IMR-90 (cell line): ENCODE measurements at regions not wholly inside any gene's neighbourhood (a gene's known extent, or its start where the extent isn't known, plus 50 kb on each side); places are given as distances from the start of the nearest gene placed in this dataset.
"Not testable (repeated sequence)": the region's sequence is repeated elsewhere in the genome, so short reads cannot be mapped to it uniquely, and the experiment has no call there.

ENCODE experiments used
- ATAC-seq: fragments of 200-7000 bp; cut with Tn5 transposase; 2 replicates; pipeline ENCODE4 v1.9.1; 2020; ENCODE audit warnings: low read depth, mild to moderate bottlenecking, moderate library complexity
- BruUV-seq: library from RNA; stranded (reverse); fragments of 400-500 nt; replicated peaks from 2 replicates; lab custom pipeline; 2021; lab: Mats Ljungman, UMichigan
- CTCF ChIA-PET: fragments of 300-600 bp; formaldehyde crosslinking; extraction: SDS; loops from one replicate; lab custom pipeline; 2021; ENCODE audit warnings: antibody characterized with exemption; lab: Yijun Ruan, JAX
- POLR2A ChIA-PET: fragments of 300-600 bp; sonication (Branson Sonifier 250); formaldehyde crosslinking; loops from one replicate; lab custom pipeline; 2022; ENCODE audit warnings: antibody characterized with exemption; ENCODE audit not compliant: unreplicated experiment; lab: Charles Lee
- DNase-seq: peaks from one replicate; pipeline ENCODE4 v3.0.0; 2013
- H2AFZ ChIP-seq: replicated peaks from 2 replicates; pipeline ENCODE3; 2013; ENCODE audit warnings: low read length, mild to moderate bottlenecking; ENCODE audit not compliant: poor library complexity
- H2AK5ac ChIP-seq: 2 replicates; pipeline ENCODE4 v1.6.1; 2013; ENCODE audit warnings: low read depth, low read length, inconsistent platforms
- H2AK9ac ChIP-seq: replicated peaks from 2 replicates; pipeline ENCODE3; 2013; ENCODE audit warnings: mild to moderate bottlenecking, low read depth, low read length, moderate library complexity; ENCODE audit not compliant: poor library complexity
- H2BK120ac ChIP-seq: 2 replicates; pipeline ENCODE4 v1.6.1; 2013; ENCODE audit warnings: low read depth, low read length, inconsistent platforms
- H2BK15ac ChIP-seq: 3 replicates; pipeline ENCODE4 v1.6.1; 2013; ENCODE audit warnings: low read depth, low read length, inconsistent platforms
- H2BK20ac ChIP-seq: 2 replicates; pipeline ENCODE4 v1.6.1; 2013; ENCODE audit warnings: low read depth, mild to moderate bottlenecking, inconsistent platforms, low read length, moderate library complexity
- H2BK5ac ChIP-seq: 2 replicates; pipeline ENCODE4 v1.6.1; 2013; ENCODE audit warnings: mild to moderate bottlenecking, low read depth, low read length, inconsistent platforms; ENCODE audit not compliant: poor library complexity, severe bottlenecking
- H3K14ac ChIP-seq: replicated peaks from 2 replicates; pipeline ENCODE4 v1.6.1; 2013; ENCODE audit warnings: low read depth, low read length, inconsistent platforms
- H3K18ac ChIP-seq: 2 replicates; pipeline ENCODE4 v1.6.1; 2013; ENCODE audit warnings: low read depth, low read length, control low read depth
- H3K23ac ChIP-seq: 2 replicates; pipeline ENCODE4 v1.6.1; 2013; ENCODE audit warnings: low read depth, low read length, inconsistent platforms
- H3K27ac ChIP-seq: 2 replicates; pipeline ENCODE4 v1.5.1; 2013; ENCODE audit warnings: mild to moderate bottlenecking, control low read depth, low read length; ENCODE audit not compliant: insufficient read depth
- H3K27me3 ChIP-seq: 2 replicates; pipeline ENCODE4 v1.6.1; 2013; ENCODE audit warnings: low read length; ENCODE audit not compliant: control insufficient read depth, insufficient read depth
- H3K36me3 ChIP-seq: 2 replicates; pipeline ENCODE4 v1.6.1; 2013; ENCODE audit warnings: low read length, mixed read lengths; ENCODE audit not compliant: control insufficient read depth, insufficient read depth
- H3K4ac ChIP-seq: 2 replicates; pipeline ENCODE4 v1.6.1; 2013; ENCODE audit warnings: low read depth, low read length, inconsistent platforms
- H3K4me1 ChIP-seq: 2 replicates; pipeline ENCODE4 v1.6.1; 2013; ENCODE audit warnings: low read length, mixed read lengths; ENCODE audit not compliant: control insufficient read depth, insufficient read depth
- H3K4me2 ChIP-seq: 2 replicates; pipeline ENCODE4 v1.6.1; 2013; ENCODE audit warnings: low read depth, mild to moderate bottlenecking, control low read depth, low read length, moderate library complexity
- H3K4me3 ChIP-seq: 2 replicates; pipeline ENCODE4 v1.5.1; 2013; ENCODE audit warnings: low read depth, mild to moderate bottlenecking, control low read depth, low read length, moderate library complexity; ENCODE audit not compliant: insufficient read depth
- H3K56ac ChIP-seq: 2 replicates; pipeline ENCODE4 v1.6.1; 2013; ENCODE audit warnings: low read length, inconsistent platforms; ENCODE audit not compliant: insufficient read depth; ENCODE audit errors: extremely low read depth
- H3K79me1 ChIP-seq, 2 experiments: 2 replicates each; pipeline ENCODE4 v1.6.1; 2013; ENCODE audit warnings: low read length in 2 of 2, inconsistent platforms in 1 of 2, low read depth in 1 of 2
- H3K9ac ChIP-seq: 2 replicates; pipeline ENCODE4 v1.6.1; 2013; ENCODE audit warnings: low read depth, low read length, control low read depth
- H3K9me1 ChIP-seq: 2 replicates; pipeline ENCODE4 v1.6.1; 2013; ENCODE audit warnings: low read length, inconsistent platforms; ENCODE audit not compliant: insufficient read depth
- H3K9me3 ChIP-seq: 2 replicates; pipeline ENCODE4 v1.6.1; 2013; ENCODE audit warnings: low read length; ENCODE audit not compliant: control insufficient read depth, insufficient read depth
- H4K20me1 ChIP-seq: 2 replicates; pipeline ENCODE4 v1.6.1; 2013; ENCODE audit warnings: low read length, inconsistent platforms; ENCODE audit not compliant: insufficient read depth
- H4K5ac ChIP-seq: 2 replicates; pipeline ENCODE4 v1.6.1; 2013; ENCODE audit warnings: mild to moderate bottlenecking, low read depth, low read length, control low read depth
- H4K8ac ChIP-seq, 2 experiments: 2 replicates each; pipeline ENCODE4 v1.6.1; 2013; ENCODE audit warnings: low read depth in 2 of 2, low read length in 2 of 2, control low read depth in 1 of 2, inconsistent platforms in 1 of 2
- H4K91ac ChIP-seq: 2 replicates; pipeline ENCODE4 v1.6.1; 2013; ENCODE audit warnings: low read depth, low read length, inconsistent platforms; ENCODE audit not compliant: insufficient read depth
- WGBS, 2 experiments: methylation state at CpG; one replicate each; pipeline versions ENCODE4 v1.1.5 to v1.1.7; 2013; ENCODE audit warnings: missing lambda C conversion rate in 2 of 2; ENCODE audit not compliant: insufficient read length in 1 of 2; ENCODE audit errors: extremely low coverage in 2 of 2; 5-methylcytosine and 5-hydroxymethylcytosine counted together
- dilution Hi-C: fragments of 300-500 bp; cut with HindIII; formaldehyde crosslinking; loops from one replicate; pipeline ENCODE4 v1.14.3; 2018; ENCODE audit warnings: low sequenced_read_pairs; ENCODE audit not compliant: unreplicated experiment
- in situ Hi-C: fragments of 300-500 bp; cut with MboI; formaldehyde crosslinking; loops from 3 replicates; pipeline ENCODE4 v1.14.3; 2019; ENCODE audit warnings: low sequenced_read_pairs, inconsistent platforms, mixed read lengths
- intact Hi-C: fragments of 100-400 bp; cut with micrococcal nuclease; formaldehyde crosslinking; loops from 2 replicates; pipeline ENCODE4 v1.10.0; 2022

DNA sequence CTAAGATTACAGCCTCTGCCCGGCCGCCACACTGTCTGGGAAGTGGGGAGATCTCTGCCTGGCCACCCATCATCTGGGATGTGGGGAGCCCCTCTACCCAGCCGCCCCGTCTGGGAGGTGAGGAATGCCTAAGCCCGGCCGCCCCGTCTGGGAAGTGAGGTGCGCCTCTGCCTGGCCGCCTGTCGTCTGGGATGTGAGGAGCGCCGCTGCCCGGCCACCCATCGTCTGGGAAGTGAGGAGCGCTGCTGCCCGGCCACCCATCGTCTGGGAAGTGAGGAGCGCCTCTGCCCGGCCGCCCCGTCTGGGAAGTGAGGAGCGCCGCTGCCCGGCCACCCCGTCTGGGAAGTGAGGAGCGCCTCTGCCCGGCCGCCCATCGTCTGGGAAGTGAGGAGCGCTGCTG is 135.9 kb upstream of the PROKR2 start:
- H3K18ac ChIP-seq, H2BK20ac ChIP-seq, H2AK5ac ChIP-seq, H2BK15ac ChIP-seq, H3K79me1 ChIP-seq, H3K23ac ChIP-seq, BruUV-seq, H3K4ac ChIP-seq, H3K4me1 ChIP-seq, CTCF ChIA-PET, H3K9me3 ChIP-seq, H3K27me3 ChIP-seq, H4K20me1 ChIP-seq, H4K8ac ChIP-seq, H4K91ac ChIP-seq, H3K56ac ChIP-seq, H2AFZ ChIP-seq, H3K36me3 ChIP-seq, dilution Hi-C loops, intact Hi-C loops, H3K14ac ChIP-seq, ATAC-seq, H2AK9ac ChIP-seq, H2BK120ac ChIP-seq, H3K4me2 ChIP-seq, H3K27ac ChIP-seq, H3K9me1 ChIP-seq, POLR2A ChIA-PET, H3K9ac ChIP-seq, H4K5ac ChIP-seq, in situ Hi-C loops, H3K4me3 ChIP-seq, H2BK5ac ChIP-seq, DNase-seq: not testable (repeated sequence)
- 100% methylated on average over 3 of the region's 30 CpGs; no CpG with 5 or more reads in 1 of the 2 experiments for WGBS, 2 experiments

DNA sequence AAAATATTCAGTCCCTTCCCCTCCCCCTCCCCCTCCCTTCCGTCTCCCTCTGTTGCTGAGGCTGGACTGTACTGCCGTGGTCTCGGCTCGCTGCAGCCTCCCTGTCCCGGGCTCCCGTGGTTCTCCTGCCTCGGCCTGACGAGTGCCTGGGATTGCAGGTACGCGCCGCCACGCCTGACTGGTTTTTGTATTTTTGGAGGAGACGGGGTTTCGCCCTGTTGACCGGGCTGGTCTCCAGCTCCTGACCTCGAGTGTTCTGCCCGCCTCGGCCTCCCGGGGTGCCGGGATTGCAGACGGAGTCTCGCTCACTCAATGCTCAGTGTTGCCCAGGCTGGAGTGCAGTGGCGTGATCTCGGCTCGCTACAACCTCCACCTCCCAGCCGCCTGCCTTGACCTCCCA is 135.5 kb upstream of the PROKR2 start:
- BruUV-seq, intact Hi-C loops, H4K20me1 ChIP-seq, H2BK15ac ChIP-seq, H2AFZ ChIP-seq, H3K27me3 ChIP-seq, H4K91ac ChIP-seq, H2AK9ac ChIP-seq, H3K4me2 ChIP-seq, H3K9me1 ChIP-seq, H2BK5ac ChIP-seq, H3K23ac ChIP-seq, H3K27ac ChIP-seq, H2BK120ac ChIP-seq, H3K4me1 ChIP-seq, H3K4ac ChIP-seq, H4K8ac ChIP-seq, H4K5ac ChIP-seq, in situ Hi-C loops, H3K56ac ChIP-seq, H3K36me3 ChIP-seq, H2BK20ac ChIP-seq, H3K9ac ChIP-seq, H3K14ac ChIP-seq, H3K18ac ChIP-seq, POLR2A ChIA-PET, H3K9me3 ChIP-seq, ATAC-seq, H2AK5ac ChIP-seq, dilution Hi-C loops, H3K4me3 ChIP-seq, CTCF ChIA-PET, DNase-seq, H3K79me1 ChIP-seq: not testable (repeated sequence)
- no CpG with 5 or more reads among the region's 26 CpGs for WGBS, 2 experiments
